ENCODE measurements at regions not wholly inside any gene's neighbourhood (a gene's known extent, or its start where the extent isn't known, plus 50 kb on each side); places are given as distances from the start of the nearest gene placed in this dataset.

GRCh38 chr7:25847336-25848070, 304.5 kb upstream of the NFE2L3 start:
- DNase-seq (ENCODE audit: low read depth), result no peak

GRCh38 chr7:25849500-25850184, 302.4 kb upstream of the NFE2L3 start:
- no peak for DNase-seq (ENCODE audit: low read depth)

GRCh38 chr7:25850216-25850615, 301.8 kb upstream of the NFE2L3 start:
- DNase-seq (ENCODE audit: low read depth), result no peak

- no peak for DNase-seq (ENCODE audit: low read depth)
Observed at GRCh38 chr7:25850735-25851134, 301.3 kb upstream of the NFE2L3 start.

GRCh38 chr7:25851332-25852210, 300.4 kb upstream of the NFE2L3 start:
- peak; percentile 30 for DNase-seq (ENCODE audit: low read depth)

- DNase-seq (ENCODE audit: low read depth), result no peak
Observed at GRCh38 chr7:25852211-25852938, 299.6 kb upstream of the NFE2L3 start.

- DNase-seq (ENCODE audit: low read depth), result no peak
Observed at GRCh38 chr7:25852939-25853271, 299.1 kb upstream of the NFE2L3 start.

GRCh38 chr7:25853314-25853713, 298.7 kb upstream of the NFE2L3 start:
- DNase-seq (ENCODE audit: low read depth), result no peak

GRCh38 chr7:25854059-25854458, 297.9 kb upstream of the NFE2L3 start:
- no peak for DNase-seq (ENCODE audit: low read depth)

- no peak for DNase-seq (ENCODE audit: low read depth)
Observed at GRCh38 chr7:25854608-25855497, 297.1 kb upstream of the NFE2L3 start.

- no peak for DNase-seq (ENCODE audit: low read depth)
Observed at GRCh38 chr7:25855854-25856782, 295.9 kb upstream of the NFE2L3 start.

GRCh38 chr7:25857376-25858067, 294.5 kb upstream of the NFE2L3 start:
- DNase-seq (ENCODE audit: low read depth), result no peak

- DNase-seq (ENCODE audit: low read depth), result no peak
Observed at GRCh38 chr7:25858200-25858524, 293.8 kb upstream of the NFE2L3 start.

GRCh38 chr7:25858525-25859411, 293.2 kb upstream of the NFE2L3 start:
- DNase-seq (ENCODE audit: low read depth), result no peak

GRCh38 chr7:25859412-25860274, 292.4 kb upstream of the NFE2L3 start:
- no peak for DNase-seq (ENCODE audit: low read depth)

GRCh38 chr7:25860275-25861163, 291.5 kb upstream of the NFE2L3 start:
- no peak for DNase-seq (ENCODE audit: low read depth)

GRCh38 chr7:25861164-25861496, 290.9 kb upstream of the NFE2L3 start:
- no peak for DNase-seq (ENCODE audit: low read depth)
